HepG2 (cell line): ENCODE measurements at regions not wholly inside any gene's neighbourhood (a gene's known extent, or its start where the extent isn't known, plus 50 kb on each side); places are given as distances from the start of the nearest gene placed in this dataset.
A peak's percentile ranks its signal among the peaks of the same experiment; 100 is the strongest.

ENCODE experiments used
- ATAC-seq: fragments of 200-7000 bp; cut with Tn5 transposase; 3 replicates; pipeline ENCODE4 v1.9.1; 2020; ENCODE audit warnings: mild to moderate bottlenecking, moderate library complexity
- BruUV-seq: library from RNA; stranded (reverse); fragments of 400-500 nt; replicated peaks from 2 replicates; lab custom pipeline; 2021; lab: Mats Ljungman, UMichigan
- CTCF ChIA-PET: fragments of 300-600 bp; formaldehyde crosslinking; extraction: SDS; loops from one replicate; lab custom pipeline; 2021; ENCODE audit warnings: low total read pairs, inconsistent platforms, low intra/inter-chr PET ratio; lab: Yijun Ruan, JAX
- POLR2A ChIA-PET: fragments of 350-600 bp; sonication (Branson Sonifier 250); formaldehyde crosslinking; loops from one replicate; lab custom pipeline; 2020; ENCODE audit warnings: antibody characterized with exemption, inconsistent platforms; lab: Yijun Ruan, JAX
- DNase-seq: peaks from one replicate; pipeline ENCODE4 v3.0.0-alpha.2; 2015; ENCODE audit warnings: low spot score
- FAIRE-seq: peaks from 3 replicates; lab custom pipeline; 2011; peaks lifted over from hg19 to GRCh38; lab: Jason Lieb, UNC
- H2AFZ ChIP-seq: one replicate; pipeline ENCODE4 v1.6.1; 2011; ENCODE audit warnings: low read length, inconsistent platforms
- H3K27ac ChIP-seq: fragments of 300-600 bp; 3 replicates; pipeline ENCODE4 v1.8.0; 2011; ENCODE audit warnings: mixed run types, mild to moderate bottlenecking, mixed read lengths, low read length, inconsistent platforms; ENCODE audit not compliant: insufficient read depth; ENCODE audit errors: extremely low read length
- H3K27me3 ChIP-seq, 2 experiments: fragments of 200-600 bp in 1 of 2; 2 replicates in 1 of 2; 3 replicates in 1 of 2; pipeline versions ENCODE4 v1.6.0 to v1.8.0; 2011; ENCODE audit warnings: low read length in 2 of 2, mild to moderate bottlenecking in 2 of 2, moderate library complexity in 2 of 2, inconsistent platforms in 1 of 2; ENCODE audit not compliant: insufficient read depth in 2 of 2, control insufficient read depth in 1 of 2
- H3K36me3 ChIP-seq, 2 experiments: fragments of 200-600 bp in 1 of 2; replicated peaks in 1 of 2; 2 replicates in 1 of 2; 3 replicates in 1 of 2; pipeline versions ENCODE4 v1.5.1 to v1.8.0; 2011; ENCODE audit warnings: low read length in 2 of 2, inconsistent platforms in 1 of 2; ENCODE audit not compliant: insufficient read depth in 2 of 2, control insufficient read depth in 1 of 2
- H3K4me1 ChIP-seq: 2 replicates; pipeline ENCODE4 v1.5.1; 2012; ENCODE audit warnings: low read length, inconsistent platforms; ENCODE audit not compliant: insufficient read depth
- H3K4me2 ChIP-seq: 2 replicates; pipeline ENCODE4 v1.6.0; 2011; ENCODE audit warnings: low read depth, low read length, inconsistent platforms
- H3K4me3 ChIP-seq, 3 experiments: fragments of 200-600 bp in 1 of 3; sonication (generic), shearing (Covaris generic) in 1 of 3; replicated peaks in 1 of 3; 2 replicates each; pipeline ENCODE4 v1.5.1; 2011 to 2016; ENCODE audit warnings: low read length in 3 of 3, inconsistent platforms in 2 of 3, low read depth in 2 of 3, mild to moderate bottlenecking in 2 of 3, control low read depth in 1 of 3, mixed read lengths in 1 of 3; ENCODE audit not compliant: insufficient read depth in 1 of 3
- H3K79me2 ChIP-seq: one replicate; pipeline ENCODE4 v1.6.1; 2011; ENCODE audit warnings: low read length, inconsistent platforms; ENCODE audit not compliant: insufficient read depth
- H3K9ac ChIP-seq: 2 replicates; pipeline ENCODE4 v1.6.0; 2011; ENCODE audit warnings: mild to moderate bottlenecking, low read depth, low read length, inconsistent platforms; ENCODE audit not compliant: insufficient read depth
- H3K9me3 ChIP-seq: 2 replicates; pipeline ENCODE4 v1.5.1; 2012; ENCODE audit warnings: mild to moderate bottlenecking, low read length
- H4K20me1 ChIP-seq: 2 replicates; pipeline ENCODE4 v1.6.0; 2011; ENCODE audit warnings: inconsistent platforms, mild to moderate bottlenecking, low read length, moderate library complexity; ENCODE audit not compliant: insufficient read depth
- ATF7-NPFF ChIP-seq: sonication (generic); formaldehyde crosslinking; IDR thresholded peaks from 2 replicates; pipeline ENCODE4 v1.8.1; 2023; ENCODE audit warnings: mild to moderate bottlenecking, low read depth, missing genetic modification reagents, moderate library complexity
- ETV5 ChIP-seq: IDR thresholded peaks from 2 replicates; pipeline ENCODE4 v1.6.1; 2018; ENCODE audit warnings: missing biosample characterization, missing genetic modification reagents, inconsistent platforms, borderline replicate concordance
- MAFF ChIP-seq: IDR thresholded peaks from 2 replicates; pipeline ENCODE4 v1.6.1; 2011; ENCODE audit warnings: low read depth, low read length, improper control_type of control experiment
- MAFK ChIP-seq, 2 experiments: IDR thresholded peaks in 1 of 2; conservative IDR thresholded peaks in 1 of 2; 2 replicates each; pipeline ENCODE4 v1.6.1; 2011; ENCODE audit warnings: improper control_type of control experiment in 2 of 2, low read length in 2 of 2
- MBD4 ChIP-seq: IDR thresholded peaks from 2 replicates; pipeline ENCODE4 v1.6.1; 2012; ENCODE audit warnings: low read length, inconsistent platforms, borderline replicate concordance
- POLR2A ChIP-seq, 2 experiments: IDR thresholded peaks; 2 replicates each; pipeline ENCODE4 v1.6.1; 2011; ENCODE audit warnings: low read depth in 2 of 2, low read length in 2 of 2, mild to moderate bottlenecking in 1 of 2, moderate library complexity in 1 of 2; ENCODE audit not compliant: insufficient read depth in 1 of 2
- SAP130 ChIP-seq: IDR thresholded peaks from 2 replicates; pipeline ENCODE4 v1.6.1; 2016; ENCODE audit warnings: low read depth
- SRY ChIP-seq: sonication (generic); formaldehyde crosslinking; IDR thresholded peaks from 2 replicates; pipeline ENCODE4 v1.8.0; 2022; ENCODE audit warnings: mild to moderate bottlenecking, missing genetic modification reagents
- ZFY ChIP-seq: sonication (generic); formaldehyde crosslinking; IDR thresholded peaks from 2 replicates; pipeline ENCODE4 v1.4.0; 2020; ENCODE audit warnings: missing genetic modification reagents
- ZNF20 ChIP-seq: sonication (generic); formaldehyde crosslinking; IDR thresholded peaks from 2 replicates; pipeline ENCODE4 v1.4.0; 2020; ENCODE audit warnings: mild to moderate bottlenecking, moderate library complexity, missing genetic modification reagents
- WGBS: methylation state at CpG from one replicate; pipeline ENCODE4 v1.1.6; 2017; ENCODE audit warnings: low lambda C conversion rate; 5-methylcytosine and 5-hydroxymethylcytosine counted together
- in situ Hi-C: cut with HindIII; loops from 2 replicates; pipeline ENCODE4 v1.10.0; 2017; ENCODE audit warnings: low pct_unique_long_range_greater_than_20kb; ENCODE audit not compliant: extremely low pct_ligation_motif_present
- intact Hi-C: fragments of 100-400 bp; cut with micrococcal nuclease; formaldehyde crosslinking; loops from one replicate; pipeline ENCODE4 v1.10.0; 2022; ENCODE audit not compliant: unreplicated experiment

GRCh38 chr13:105940882-105941281 is 594.6 kb downstream of the EFNB2 start:
- no peak for FAIRE-seq
- Histone ChIP-seq H4K20me1 (no peaks in the 10 kb centered on the region), H3K27me3 (no peaks in the 10 kb centered on the region), H3K4me1 (no peaks in the 10 kb centered on the region), H3K4me2 (no peak overlapping the region), H3K4me3 (no peak overlapping the region), H3K79me2 (no peaks in the 10 kb centered on the region), H3K9me3 (no peaks in the 10 kb centered on the region), H3K9ac (no peak overlapping the region), H3K36me3 (no peaks in the 10 kb centered on the region), H2AFZ (no peak overlapping the region), H3K27ac (no peak overlapping the region)
- WGBS: 2% methylated on average over 1 of the region's 1 CpG
- ChIA-PET CTCF (no interaction called here), POLR2A (no interaction called here)
- BruUV-seq: no TSS peak
- intact Hi-C loops (no loop called here), in situ Hi-C loops (no loop called here)
- no peak for ATAC-seq
- no peak for DNase-seq
- TF ChIP-seq MAFK (conservative IDR thresholded peaks at IDR 0.05 in 1 of 2, IDR thresholded peaks at IDR 0.05 in 1 of 2; ENCODE audit: low read length in 2 of 2): peak; percentile 64 to 87; a peak in 3 of 4 replicates
- TF ChIP-seq MAFF: peak; percentile 77
- no peak for TF ChIP-seq ETV5 (CRISPR knock-in tag)
- no peak for TF ChIP-seq SAP130 (CRISPR knock-in tag)
- TF ChIP-seq SRY (CRISPR knock-in tag): no peak
- TF ChIP-seq ZFY (CRISPR knock-in tag): no peak

DNA sequence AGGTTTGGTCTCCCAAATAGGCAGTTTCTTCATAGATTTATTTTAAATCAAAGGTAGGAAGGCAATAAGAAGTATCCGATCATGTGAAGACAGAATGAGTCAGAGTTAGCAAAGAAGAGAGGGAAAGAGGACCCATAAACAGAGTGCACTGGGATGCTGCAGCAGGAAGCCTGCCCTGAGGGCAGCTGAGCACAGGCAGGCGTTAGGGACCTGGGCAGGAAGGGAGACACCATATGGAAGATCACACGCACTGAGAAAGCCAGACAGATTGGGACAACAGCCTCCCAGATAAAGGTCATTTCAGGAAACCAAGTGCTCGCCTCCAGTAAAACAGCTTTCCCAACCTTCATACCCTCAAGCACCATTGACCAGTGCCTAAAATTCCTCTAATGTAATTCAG is 598.0 kb downstream of the EFNB2 start:
- BruUV-seq: no TSS peak
- Histone ChIP-seq H3K9me3 (no peaks in the 10 kb centered on the region), H4K20me1 (no peaks in the 10 kb centered on the region), H2AFZ (no peak overlapping the region), H3K4me2 (no peak overlapping the region)
- CTCF ChIA-PET: no interaction called here
- no peak for ATAC-seq
- no peak for TF ChIP-seq MBD4
- TF ChIP-seq ATF7-NPFF (CRISPR knock-in tag): no peak
- TF ChIP-seq POLR2A (IDR thresholded peaks at IDR 0.05; ENCODE audit: insufficient read depth in 1 of 2, low read depth in 2 of 2, low read length in 2 of 2): no peak
- no peak for TF ChIP-seq ZNF20 (CRISPR knock-in tag)
- TF ChIP-seq, all 625 proteins: peak for 0
- POLR2A ChIA-PET: no interaction called here
- H3K27ac ChIP-seq: no peak overlapping the region
- in situ Hi-C loops: no loop called here
- H3K4me1 ChIP-seq: no peaks in the 10 kb centered on the region
- no peaks in the 10 kb centered on the region for H3K27me3 ChIP-seq
- no peaks in the 10 kb centered on the region for H3K79me2 ChIP-seq
- DNase-seq (no peak), FAIRE-seq (no peak)
- no peak overlapping the region for H3K4me3 ChIP-seq
- intact Hi-C loops: no loop called here
- H3K36me3 ChIP-seq: no peaks in the 10 kb centered on the region
- 11% methylated on average over 4 of the region's 4 CpGs for WGBS
- no peak overlapping the region for H3K9ac ChIP-seq
